Subcutaneous abdominal adipose tissue (tissue), 5 donors: ENCODE measurements at regions not wholly inside any gene's neighbourhood (a gene's known extent, or its start where the extent isn't known, plus 50 kb on each side); places are given as distances from the start of the nearest gene placed in this dataset.

Experiments used
- H3K27ac ChIP-seq: one replicate; pipeline ENCODE4 v1.7.0; 2013; ENCODE audit warnings: low read depth, mild to moderate bottlenecking, inconsistent platforms, low read length, moderate library complexity
- H3K27me3 ChIP-seq, 5 donors: one replicate each; pipeline ENCODE4 v1.7.0; 2013; ENCODE audit warnings: low read length in 5 of 5, inconsistent platforms in 1 of 5; ENCODE audit not compliant: control insufficient read depth in 5 of 5, insufficient read depth in 4 of 5
- H3K36me3 ChIP-seq, 5 donors: one replicate each; pipeline ENCODE4 v1.7.0; 2013; ENCODE audit warnings: low read length in 5 of 5; ENCODE audit not compliant: control insufficient read depth in 5 of 5, insufficient read depth in 5 of 5
- H3K4me1 ChIP-seq, 5 donors: one replicate each; pipeline ENCODE4 v1.7.0; 2013; ENCODE audit warnings: low read length in 5 of 5, mild to moderate bottlenecking in 3 of 5, moderate library complexity in 1 of 5; ENCODE audit not compliant: control insufficient read depth in 5 of 5, insufficient read depth in 5 of 5
- H3K4me3 ChIP-seq, 5 donors: one replicate each; pipeline ENCODE4 v1.7.0; 2013; ENCODE audit warnings: low read length in 5 of 5, low read depth in 1 of 5
- H3K9ac ChIP-seq, 5 donors: one replicate each; pipeline ENCODE4 v1.7.0; 2013; ENCODE audit warnings: low read length in 5 of 5, mild to moderate bottlenecking in 4 of 5, moderate library complexity in 3 of 5
- H3K9me3 ChIP-seq, 5 donors: one replicate each; pipeline ENCODE4 v1.7.0; 2013; ENCODE audit warnings: low read length in 5 of 5; ENCODE audit not compliant: control insufficient read depth in 5 of 5
- donor health status: healthy.
- donor health status: healthy.
- donor health status: healthy.
- donor health status: healthy.
- donor health status: healthy.

- Histone ChIP-seq H3K27me3 (no peaks in the 10 kb centered on the region), H3K36me3 (no peaks in the 10 kb centered on the region), H3K9ac (no peak overlapping the region), H3K27ac (no peak overlapping the region), H3K9me3 (no peaks in the 10 kb centered on the region), H3K4me1 (no peaks in the 10 kb centered on the region), H3K4me3 (no peak overlapping the region)
These were observed 610.6 kb upstream of the NRP1 start for GRCh38 chr10:33945051-33945450.

GRCh38 chr10:33942508-33942907 is 608.0 kb upstream of the NRP1 start:
- Histone ChIP-seq H3K27ac (no peak overlapping the region), H3K36me3 (no peaks in the 10 kb centered on the region), H3K27me3 (no peaks in the 10 kb centered on the region), H3K4me3 (no peak overlapping the region), H3K9ac (no peak overlapping the region), H3K4me1 (no peaks in the 10 kb centered on the region), H3K9me3 (no peaks in the 10 kb centered on the region)

- H3K36me3 ChIP-seq = no peaks in the 10 kb centered on the region
- no peak overlapping the region for H3K9ac ChIP-seq
- no peaks in the 10 kb centered on the region for H3K4me1 ChIP-seq
- no peaks in the 10 kb centered on the region for H3K27me3 ChIP-seq
- no peak overlapping the region for H3K4me3 ChIP-seq
- H3K27ac ChIP-seq = no peak overlapping the region
- no peaks in the 10 kb centered on the region for H3K9me3 ChIP-seq
These were observed 605.4 kb upstream of the NRP1 start for GRCh38 chr10:33939892-33940291.

- no peak overlapping the region for H3K9ac ChIP-seq
- no peaks in the 10 kb centered on the region for H3K36me3 ChIP-seq
- no peaks in the 10 kb centered on the region for H3K27me3 ChIP-seq
- no peak overlapping the region for H3K27ac ChIP-seq
- no peaks in the 10 kb centered on the region for H3K4me1 ChIP-seq
- no peaks in the 10 kb centered on the region for H3K9me3 ChIP-seq
- H3K4me3 ChIP-seq = no peak overlapping the region
These were observed 604.9 kb upstream of the NRP1 start for GRCh38 chr10:33939410-33939809.

GRCh38 chr10:33938001-33938400 is 603.5 kb upstream of the NRP1 start:
- no peak overlapping the region for H3K4me3 ChIP-seq

GRCh38 chr10:33937036-33937730 is 602.7 kb upstream of the NRP1 start:
- Histone ChIP-seq H3K4me3 (no peak overlapping the region), H3K27ac (no peak overlapping the region), H3K36me3 (no peaks in the 10 kb centered on the region), H3K9me3 (no peaks in the 10 kb centered on the region), H3K4me1 (no peaks in the 10 kb centered on the region), H3K27me3 (no peaks in the 10 kb centered on the region), H3K9ac (no peak overlapping the region)

More at GRCh38 chr10:33938001-33938400, 603.5 kb upstream of the NRP1 start:
- no peaks in the 10 kb centered on the region for H3K36me3 ChIP-seq
- H3K27ac ChIP-seq = no peak overlapping the region
- H3K27me3 ChIP-seq = no peaks in the 10 kb centered on the region
- no peaks in the 10 kb centered on the region for H3K4me1 ChIP-seq
- no peaks in the 10 kb centered on the region for H3K9me3 ChIP-seq
- no peak overlapping the region for H3K9ac ChIP-seq

GRCh38 chr10:33935350-33935749 is 600.9 kb upstream of the NRP1 start:
- Histone ChIP-seq H3K9ac (no peak overlapping the region), H3K27ac (no peak overlapping the region), H3K36me3 (no peaks in the 10 kb centered on the region), H3K9me3 (no peaks in the 10 kb centered on the region), H3K4me1 (no peaks in the 10 kb centered on the region), H3K4me3 (no peak overlapping the region), H3K27me3 (no peaks in the 10 kb centered on the region)

GRCh38 chr10:33930079-33930478 is 595.6 kb upstream of the NRP1 start:
- Histone ChIP-seq H3K4me3 (no peak overlapping the region), H3K27ac (no peak overlapping the region), H3K4me1 (no peaks in the 10 kb centered on the region)

GRCh38 chr10:33927347-33927746 is 592.9 kb upstream of the NRP1 start:
- Histone ChIP-seq H3K4me3 (no peak overlapping the region), H3K27me3 (no peaks in the 10 kb centered on the region), H3K36me3 (no peaks in the 10 kb centered on the region), H3K9me3 (peaks cover 0 to 8% (median 3%) of the 10 kb centered on the region in 5 donors), H3K9ac (no peak overlapping the region), H3K27ac (no peak overlapping the region), H3K4me1 (no peaks in the 10 kb centered on the region)

More at GRCh38 chr10:33930079-33930478, 595.6 kb upstream of the NRP1 start:
- Histone ChIP-seq H3K27me3 (no peaks in the 10 kb centered on the region), H3K36me3 (no peaks in the 10 kb centered on the region), H3K9me3 (no peaks in the 10 kb centered on the region), H3K9ac (no peak overlapping the region)

- Histone ChIP-seq H3K9ac (no peak overlapping the region), H3K4me3 (no peak overlapping the region), H3K27ac (no peak overlapping the region), H3K4me1 (no peaks in the 10 kb centered on the region), H3K27me3 (no peaks in the 10 kb centered on the region), H3K9me3 (peaks cover 0 to 8% (median 3%) of the 10 kb centered on the region in 5 donors), H3K36me3 (no peaks in the 10 kb centered on the region)
These were observed 587.6 kb upstream of the NRP1 start for GRCh38 chr10:33921970-33922605.
